Lower lobe of right lung (tissue), 2 donors: ENCODE measurements at regions not wholly inside any gene's neighbourhood (a gene's known extent, or its start where the extent isn't known, plus 50 kb on each side); places are given as distances from the start of the nearest gene placed in this dataset.

Experiments used
- ATAC-seq, 2 donors: fragments of 200-7000 bp; cut with Tn5 transposase; one replicate each; pipeline ENCODE4 v1.9.1; 2020 to 2022; ENCODE audit warnings: mild to moderate bottlenecking in 2 of 2, moderate library complexity in 2 of 2
- DNase-seq: peaks from one replicate; pipeline ENCODE4 v3.0.0-alpha.2; 2020
- H3K27ac ChIP-seq: fragments of 200-600 bp; one replicate; pipeline ENCODE4 v1.8.0; 2022
- H3K27me3 ChIP-seq: fragments of 200-600 bp; one replicate; pipeline ENCODE4 v1.8.0; 2022; ENCODE audit warnings: low read depth
- H3K36me3 ChIP-seq: fragments of 200-600 bp; one replicate; pipeline ENCODE4 v1.8.0; 2022; ENCODE audit warnings: mild to moderate bottlenecking
- H3K4me1 ChIP-seq: fragments of 200-600 bp; one replicate; pipeline ENCODE4 v1.8.0; 2022
- H3K4me3 ChIP-seq: fragments of 200-600 bp; one replicate; pipeline ENCODE4 v1.8.0; 2022; ENCODE audit warnings: mild to moderate bottlenecking
- H3K9me3 ChIP-seq: fragments of 200-600 bp; one replicate; pipeline ENCODE4 v1.8.0; 2022
- intact Hi-C: fragments of 100-400 bp; cut with DNase I; formaldehyde crosslinking; loops from one replicate; pipeline ENCODE4 v1.11.0; 2022
- TF ChIP-seq, protein P1 (sequence below): fragments of 200-600 bp; IDR thresholded peaks from one replicate; pipeline ENCODE4 v1.8.0; 2022; ENCODE audit warnings: antibody characterized with exemption, mild to moderate bottlenecking
- donor health status: DM: no; HTN: yes; CAD: no; lungs with severe emphysema.

DNA sequence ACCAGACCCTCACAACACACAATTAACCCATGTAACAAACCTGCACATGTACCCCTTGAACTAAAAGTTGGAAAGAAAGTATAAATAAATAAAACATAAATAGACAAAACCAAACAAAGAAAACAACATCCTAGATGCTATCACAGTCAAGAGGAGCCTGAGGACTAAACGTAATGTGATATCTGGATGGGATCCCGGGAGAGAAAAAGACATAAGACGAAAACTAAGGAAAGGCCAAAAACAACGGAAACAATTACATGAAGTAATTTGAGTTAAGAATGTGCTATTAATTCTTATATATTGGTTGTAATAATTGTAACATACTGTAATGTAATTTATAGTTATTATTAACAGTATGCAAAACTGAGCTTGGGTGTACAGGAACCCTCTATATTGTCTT is 793.9 kb downstream of the SEMA5A start:
- no peaks in the 10 kb centered on the region for H3K4me1 ChIP-seq
- no peaks in the 10 kb centered on the region for H3K27me3 ChIP-seq
- intact Hi-C loops, result no loop called here
- no peak overlapping the region for H3K27ac ChIP-seq
- TF ChIP-seq, protein P1, sequence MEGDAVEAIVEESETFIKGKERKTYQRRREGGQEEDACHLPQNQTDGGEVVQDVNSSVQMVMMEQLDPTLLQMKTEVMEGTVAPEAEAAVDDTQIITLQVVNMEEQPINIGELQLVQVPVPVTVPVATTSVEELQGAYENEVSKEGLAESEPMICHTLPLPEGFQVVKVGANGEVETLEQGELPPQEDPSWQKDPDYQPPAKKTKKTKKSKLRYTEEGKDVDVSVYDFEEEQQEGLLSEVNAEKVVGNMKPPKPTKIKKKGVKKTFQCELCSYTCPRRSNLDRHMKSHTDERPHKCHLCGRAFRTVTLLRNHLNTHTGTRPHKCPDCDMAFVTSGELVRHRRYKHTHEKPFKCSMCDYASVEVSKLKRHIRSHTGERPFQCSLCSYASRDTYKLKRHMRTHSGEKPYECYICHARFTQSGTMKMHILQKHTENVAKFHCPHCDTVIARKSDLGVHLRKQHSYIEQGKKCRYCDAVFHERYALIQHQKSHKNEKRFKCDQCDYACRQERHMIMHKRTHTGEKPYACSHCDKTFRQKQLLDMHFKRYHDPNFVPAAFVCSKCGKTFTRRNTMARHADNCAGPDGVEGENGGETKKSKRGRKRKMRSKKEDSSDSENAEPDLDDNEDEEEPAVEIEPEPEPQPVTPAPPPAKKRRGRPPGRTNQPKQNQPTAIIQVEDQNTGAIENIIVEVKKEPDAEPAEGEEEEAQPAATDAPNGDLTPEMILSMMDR, result no peak
- H3K9me3 ChIP-seq, result no peaks in the 10 kb centered on the region
- no peak for ATAC-seq
- no peak overlapping the region for H3K4me3 ChIP-seq
- no peaks in the 10 kb centered on the region for H3K36me3 ChIP-seq
- DNase-seq, result no peak

DNA sequence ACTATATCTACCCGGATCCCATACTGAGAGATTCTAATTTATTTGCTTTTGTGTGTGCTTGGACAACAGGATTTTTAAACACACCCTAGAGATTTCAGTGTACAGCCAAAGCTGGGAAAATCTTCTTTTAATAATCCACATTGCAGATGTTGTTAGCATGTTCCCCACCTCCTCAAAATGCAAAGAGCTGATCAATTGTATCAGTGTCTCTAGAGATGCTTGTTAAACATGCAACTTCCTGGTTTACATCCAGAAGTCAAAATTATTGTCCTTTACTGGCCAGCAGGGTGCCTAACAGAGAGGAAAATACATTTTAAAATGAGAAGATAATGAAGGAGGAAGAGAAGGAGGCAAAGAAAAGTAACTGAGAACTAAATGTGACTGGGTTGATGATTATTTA is 793.3 kb downstream of the SEMA5A start:
- DNase-seq (no peak), ATAC-seq (no peak)
- H3K27me3 ChIP-seq, result no peaks in the 10 kb centered on the region
- no peaks in the 10 kb centered on the region for H3K36me3 ChIP-seq
- H3K4me3 ChIP-seq, result no peak overlapping the region
- H3K27ac ChIP-seq, result no peak overlapping the region
- TF ChIP-seq, protein P1, result no peak
- intact Hi-C loops, result no loop called here
- no peaks in the 10 kb centered on the region for H3K9me3 ChIP-seq
- H3K4me1 ChIP-seq, result no peaks in the 10 kb centered on the region

DNA sequence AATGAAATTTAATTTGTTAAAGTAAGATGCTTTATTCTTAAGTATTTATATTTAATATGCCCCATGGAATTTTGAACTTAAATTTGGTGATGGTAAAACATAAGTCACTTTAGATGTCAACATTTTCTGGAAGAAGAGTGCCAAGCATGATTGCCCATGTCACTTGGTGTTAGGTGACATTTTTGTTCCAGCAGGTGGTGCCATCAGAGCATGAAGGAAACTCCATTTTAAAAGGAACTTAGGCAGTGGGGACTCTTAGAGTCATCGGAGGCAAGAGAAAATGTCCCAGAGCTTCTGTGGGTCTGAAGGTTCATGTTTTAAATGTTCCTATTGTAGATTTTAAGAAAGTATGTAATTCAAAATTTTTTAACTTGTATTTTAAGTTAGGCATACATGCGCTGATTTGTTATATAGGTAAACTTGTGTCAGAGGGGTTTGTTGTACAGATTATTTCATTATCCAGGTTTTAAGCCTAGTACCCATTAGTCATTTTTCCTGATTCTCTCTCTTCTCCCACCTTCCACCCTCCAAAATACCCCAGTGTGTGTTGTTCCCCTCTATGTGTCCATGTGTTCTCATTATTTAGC is 789.3 kb downstream of the SEMA5A start:
- intact Hi-C loops, result no loop called here
- Histone ChIP-seq H3K27ac (no peak overlapping the region), H3K36me3 (no peaks in the 10 kb centered on the region), H3K4me3 (no peak overlapping the region), H3K9me3 (no peaks in the 10 kb centered on the region), H3K4me1 (no peaks in the 10 kb centered on the region), H3K27me3 (no peaks in the 10 kb centered on the region)
- no peak for DNase-seq
- TF ChIP-seq, protein P1, result peak; percentile 29
- ATAC-seq, result no peak

DNA sequence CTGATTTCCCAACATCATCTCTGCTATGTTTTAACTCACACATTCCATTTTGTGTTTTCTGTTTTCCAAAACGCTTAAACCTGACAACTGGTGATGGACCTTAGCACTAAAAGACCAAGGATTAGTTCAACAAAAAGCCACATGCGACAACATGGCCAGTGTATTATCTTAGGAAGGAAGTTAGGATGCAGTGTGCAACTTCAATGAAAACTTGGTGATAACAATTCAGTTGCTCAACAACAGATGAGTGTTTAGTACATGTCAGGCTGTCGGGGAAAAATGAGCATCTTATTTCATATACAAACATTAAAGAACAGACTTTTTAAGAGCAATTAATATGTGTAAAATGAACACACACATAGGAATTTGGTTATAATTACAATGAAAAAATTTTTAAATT is 780.0 kb downstream of the SEMA5A start:
- H3K9me3 ChIP-seq, result no peaks in the 10 kb centered on the region
- no peak overlapping the region for H3K4me3 ChIP-seq
- TF ChIP-seq, protein P1, result no peak
- H3K27me3 ChIP-seq, result no peaks in the 10 kb centered on the region
- ATAC-seq, result no peak
- no peaks in the 10 kb centered on the region for H3K36me3 ChIP-seq
- DNase-seq, result no peak
- no peak overlapping the region for H3K27ac ChIP-seq
- no peaks in the 10 kb centered on the region for H3K4me1 ChIP-seq
- intact Hi-C loops, result no loop called here

DNA sequence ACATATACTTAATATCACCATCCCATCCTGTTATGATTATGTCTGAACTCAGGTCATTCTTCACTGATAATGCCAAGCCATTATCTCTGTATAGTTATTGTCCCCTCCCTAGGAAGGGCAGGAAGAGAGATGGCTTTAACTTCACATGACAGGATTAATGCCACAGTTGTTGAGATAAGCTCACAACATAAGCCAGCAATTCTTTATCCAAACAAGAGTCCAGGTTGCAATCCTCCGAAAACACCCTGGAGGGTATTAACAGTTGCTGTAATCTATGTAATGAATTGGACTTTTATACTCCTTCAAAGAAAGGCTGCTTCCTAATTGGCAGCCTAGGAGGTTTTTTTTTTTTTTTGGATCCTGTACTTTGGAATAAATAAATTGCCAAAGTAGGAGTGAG is 779.4 kb downstream of the SEMA5A start:
- no peaks in the 10 kb centered on the region for H3K36me3 ChIP-seq
- no peak for DNase-seq
- H3K27ac ChIP-seq, result no peak overlapping the region
- no peaks in the 10 kb centered on the region for H3K9me3 ChIP-seq
- ATAC-seq, result no peak
- H3K4me3 ChIP-seq, result no peak overlapping the region
- H3K27me3 ChIP-seq, result no peaks in the 10 kb centered on the region
- intact Hi-C loops, result no loop called here
- TF ChIP-seq, protein P1, result no peak
- no peaks in the 10 kb centered on the region for H3K4me1 ChIP-seq

DNA sequence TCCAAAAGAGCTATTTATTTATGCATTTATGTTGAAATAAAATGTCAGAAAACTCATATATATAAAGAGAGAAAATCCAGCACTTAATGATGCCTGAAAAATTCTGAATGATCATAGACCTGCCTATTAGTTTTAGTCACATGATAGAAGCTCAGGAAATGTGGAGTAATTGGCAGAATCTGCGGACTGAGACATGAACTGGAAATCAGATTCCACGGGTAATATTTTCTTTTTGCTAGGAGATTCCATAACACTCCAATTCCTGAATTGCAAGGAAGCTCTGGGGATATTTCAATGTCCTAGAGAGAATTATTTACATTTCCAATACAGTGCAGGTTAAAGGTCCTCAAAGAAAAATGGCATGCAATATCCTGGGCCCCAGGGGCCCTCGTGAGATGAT is 778.8 kb downstream of the SEMA5A start:
- TF ChIP-seq, protein P1, result no peak
- Histone ChIP-seq H3K27me3 (no peaks in the 10 kb centered on the region), H3K4me3 (no peak overlapping the region), H3K27ac (no peak overlapping the region), H3K4me1 (no peaks in the 10 kb centered on the region), H3K9me3 (no peaks in the 10 kb centered on the region), H3K36me3 (no peaks in the 10 kb centered on the region)
- intact Hi-C loops, result no loop called here
- no peak for DNase-seq
- no peak for ATAC-seq
